Mucosa of stomach (tissue), 1 donor: ENCODE measurements at regions not wholly inside any gene's neighbourhood (a gene's known extent, or its start where the extent isn't known, plus 50 kb on each side); places are given as distances from the start of the nearest gene placed in this dataset.

ENCODE experiments used
- H3K27me3 ChIP-seq: one replicate; pipeline ENCODE4 v1.7.0; 2013; ENCODE audit warnings: mild to moderate bottlenecking, low read length; ENCODE audit not compliant: control insufficient read depth, insufficient read depth
- H3K36me3 ChIP-seq: one replicate; pipeline ENCODE4 v1.7.0; 2013; ENCODE audit warnings: low read length; ENCODE audit not compliant: control insufficient read depth, insufficient read depth
- H3K4me1 ChIP-seq: one replicate; pipeline ENCODE4 v1.7.0; 2013; ENCODE audit warnings: mild to moderate bottlenecking, low read length; ENCODE audit not compliant: control insufficient read depth, insufficient read depth
- H3K4me3 ChIP-seq: one replicate; pipeline ENCODE4 v1.7.0; 2013; ENCODE audit warnings: low read length
- H3K9ac ChIP-seq: one replicate; pipeline ENCODE4 v1.7.0; 2013; ENCODE audit warnings: mild to moderate bottlenecking, low read length, moderate library complexity
- H3K9me3 ChIP-seq: one replicate; pipeline ENCODE4 v1.7.0; 2013; ENCODE audit warnings: mild to moderate bottlenecking, low read length, moderate library complexity; ENCODE audit not compliant: control insufficient read depth
- donor health status: Pancreatic carcinoma.

- H3K4me3 ChIP-seq = no peak overlapping the region
- H3K27me3 ChIP-seq = no peaks in the 10 kb centered on the region
- H3K9ac ChIP-seq = no peak overlapping the region
- H3K36me3 ChIP-seq = no peaks in the 10 kb centered on the region
- no peaks in the 10 kb centered on the region for H3K4me1 ChIP-seq
- no peaks in the 10 kb centered on the region for H3K9me3 ChIP-seq
Observed at GRCh38 chr2:12834239-12834638, 117.5 kb downstream of the TRIB2 start.

- no peaks in the 10 kb centered on the region for H3K27me3 ChIP-seq
- no peaks in the 10 kb centered on the region for H3K36me3 ChIP-seq
- no peaks in the 10 kb centered on the region for H3K4me1 ChIP-seq
- no peak overlapping the region for H3K9ac ChIP-seq
- H3K9me3 ChIP-seq = no peaks in the 10 kb centered on the region
- H3K4me3 ChIP-seq = no peak overlapping the region
Observed at GRCh38 chr2:12835733-12836132, 119.0 kb downstream of the TRIB2 start.

GRCh38 chr2:12839339-12839738, 122.6 kb downstream of the TRIB2 start:
- no peaks in the 10 kb centered on the region for H3K9me3 ChIP-seq
- no peaks in the 10 kb centered on the region for H3K27me3 ChIP-seq
- no peaks in the 10 kb centered on the region for H3K4me1 ChIP-seq
- no peak overlapping the region for H3K9ac ChIP-seq
- no peaks in the 10 kb centered on the region for H3K36me3 ChIP-seq
- H3K4me3 ChIP-seq = no peak overlapping the region

GRCh38 chr2:12841021-12841420, 124.3 kb downstream of the TRIB2 start:
- H3K27me3 ChIP-seq = no peaks in the 10 kb centered on the region
- H3K4me3 ChIP-seq = no peak overlapping the region
- H3K36me3 ChIP-seq = no peaks in the 10 kb centered on the region
- H3K4me1 ChIP-seq = no peaks in the 10 kb centered on the region
- no peaks in the 10 kb centered on the region for H3K9me3 ChIP-seq
- H3K9ac ChIP-seq = no peak overlapping the region

- Histone ChIP-seq H3K36me3 (no peaks in the 10 kb centered on the region), H3K4me3 (no peak overlapping the region), H3K9ac (no peak overlapping the region), H3K4me1 (no peaks in the 10 kb centered on the region), H3K27me3 (no peaks in the 10 kb centered on the region), H3K9me3 (no peaks in the 10 kb centered on the region)
Observed at GRCh38 chr2:12842917-12843316, 126.2 kb downstream of the TRIB2 start.

- no peaks in the 10 kb centered on the region for H3K4me1 ChIP-seq
- no peak overlapping the region for H3K9ac ChIP-seq
- H3K9me3 ChIP-seq = no peaks in the 10 kb centered on the region
- no peaks in the 10 kb centered on the region for H3K27me3 ChIP-seq
- no peak overlapping the region for H3K4me3 ChIP-seq
- no peaks in the 10 kb centered on the region for H3K36me3 ChIP-seq
Observed at GRCh38 chr2:12844511-12844910, 127.8 kb downstream of the TRIB2 start.

- no peaks in the 10 kb centered on the region for H3K9me3 ChIP-seq
- no peaks in the 10 kb centered on the region for H3K4me1 ChIP-seq
- no peak overlapping the region for H3K4me3 ChIP-seq
- H3K36me3 ChIP-seq = no peaks in the 10 kb centered on the region
- H3K27me3 ChIP-seq = no peaks in the 10 kb centered on the region
- no peak overlapping the region for H3K9ac ChIP-seq
Observed at GRCh38 chr2:12847694-12848575, 131.2 kb downstream of the TRIB2 start.

GRCh38 chr2:12852135-12852534, 135.4 kb downstream of the TRIB2 start:
- Histone ChIP-seq H3K4me3 (no peak overlapping the region), H3K9ac (no peak overlapping the region), H3K27me3 (no peaks in the 10 kb centered on the region), H3K36me3 (no peaks in the 10 kb centered on the region), H3K9me3 (no peaks in the 10 kb centered on the region), H3K4me1 (no peaks in the 10 kb centered on the region)

GRCh38 chr2:12854001-12854530, 137.3 kb downstream of the TRIB2 start:
- H3K4me1 ChIP-seq = no peaks in the 10 kb centered on the region
- H3K4me3 ChIP-seq = no peak overlapping the region
- H3K27me3 ChIP-seq = no peaks in the 10 kb centered on the region
- H3K9me3 ChIP-seq = no peaks in the 10 kb centered on the region
- H3K36me3 ChIP-seq = no peaks in the 10 kb centered on the region
- H3K9ac ChIP-seq = no peak overlapping the region

GRCh38 chr2:12855508-12855907, 138.8 kb downstream of the TRIB2 start:
- H3K36me3 ChIP-seq = no peaks in the 10 kb centered on the region

GRCh38 chr2:12856934-12857601, 140.3 kb downstream of the TRIB2 start:
- no peaks in the 10 kb centered on the region for H3K4me1 ChIP-seq
- H3K9ac ChIP-seq = no peak overlapping the region
- H3K27me3 ChIP-seq = no peaks in the 10 kb centered on the region
- H3K36me3 ChIP-seq = no peaks in the 10 kb centered on the region
- H3K4me3 ChIP-seq = no peak overlapping the region
- H3K9me3 ChIP-seq = no peaks in the 10 kb centered on the region

More at GRCh38 chr2:12855508-12855907, 138.8 kb downstream of the TRIB2 start:
- Histone ChIP-seq H3K9me3 (no peaks in the 10 kb centered on the region), H3K9ac (no peak overlapping the region), H3K27me3 (no peaks in the 10 kb centered on the region), H3K4me3 (no peak overlapping the region), H3K4me1 (no peaks in the 10 kb centered on the region)

- no peaks in the 10 kb centered on the region for H3K27me3 ChIP-seq
- no peaks in the 10 kb centered on the region for H3K9me3 ChIP-seq
- no peak overlapping the region for H3K9ac ChIP-seq
- no peaks in the 10 kb centered on the region for H3K4me1 ChIP-seq
- H3K4me3 ChIP-seq = no peak overlapping the region
- no peaks in the 10 kb centered on the region for H3K36me3 ChIP-seq
Observed at GRCh38 chr2:12857891-12858290, 141.2 kb downstream of the TRIB2 start.
